ENCODE measurements at regions not wholly inside any gene's neighbourhood (a gene's known extent, or its start where the extent isn't known, plus 50 kb on each side); places are given as distances from the start of the nearest gene placed in this dataset.

DNA sequence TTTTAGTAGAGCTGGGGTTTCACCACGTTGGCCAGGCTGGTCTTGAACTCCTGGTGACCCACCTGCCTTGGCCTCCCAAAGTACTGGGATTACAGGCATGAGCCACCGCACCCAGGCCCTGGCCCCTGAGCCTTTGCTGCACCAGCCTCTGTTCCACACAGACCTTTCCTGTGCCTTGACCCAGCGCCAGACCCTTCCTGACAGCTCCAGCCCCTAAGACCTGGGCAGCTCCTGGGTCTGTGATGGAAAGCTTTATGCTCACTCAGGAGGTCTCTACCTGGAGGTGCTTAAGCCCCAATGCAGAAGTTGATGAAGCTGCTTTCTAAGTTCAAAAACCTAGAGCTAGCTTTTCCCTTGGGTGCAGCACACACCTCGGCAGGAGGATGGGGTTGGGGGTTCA lies 58.8 kb upstream of the NEK6 start:
- peaks cover 0 to 5% (median 0%) of the 10 kb centered on the region in 4 donors for H3K4me1 ChIP-seq
- no peak for TF ChIP-seq POLR2AphosphoS5 (IDR thresholded peaks at IDR 0.05)
- no peak for TF ChIP-seq EP300 (IDR thresholded peaks at IDR 0.05)
- TF ChIP-seq POLR2A (IDR thresholded peaks at IDR 0.05; ENCODE audit: low read depth), result no peak
- no peak for TF ChIP-seq CTCF (IDR thresholded peaks at IDR 0.05)
- H3K9me3 ChIP-seq, result peaks cover 0 to 14% (median 6%) of the 10 kb centered on the region in 4 donors
- DNase-seq (ENCODE audit: extremely low spot score), result no peak
- H3K36me3 ChIP-seq, result no peaks in the 10 kb centered on the region
- H3K27ac ChIP-seq (replicated peaks in 1 of 4), result no peak overlapping the region
- intact Hi-C loops (cut with DNase I), result no loop called here
- no peak overlapping the region for H3K4me3 ChIP-seq
- WGBS, result 83% methylated on average over 4 of the region's 4 CpGs
- no peaks in the 10 kb centered on the region for H3K27me3 ChIP-seq

- H3K27ac ChIP-seq (replicated peaks in 1 of 4), result no peak overlapping the region
- no peaks in the 10 kb centered on the region for H3K36me3 ChIP-seq
- 83% methylated on average over 3 of the region's 3 CpGs for WGBS
- no peak for TF ChIP-seq CTCF (IDR thresholded peaks at IDR 0.05)
- TF ChIP-seq POLR2A (IDR thresholded peaks at IDR 0.05; ENCODE audit: low read depth), result no peak
- no peak for TF ChIP-seq POLR2AphosphoS5 (IDR thresholded peaks at IDR 0.05)
- no peak for TF ChIP-seq EP300 (IDR thresholded peaks at IDR 0.05)
- DNase-seq (ENCODE audit: extremely low spot score), result no peak
- H3K4me3 ChIP-seq, result no peak overlapping the region
- H3K9me3 ChIP-seq, result peaks cover 0 to 14% (median 5%) of the 10 kb centered on the region in 4 donors
- intact Hi-C loops (cut with DNase I), result no loop called here
- no peaks in the 10 kb centered on the region for H3K27me3 ChIP-seq
- peaks cover 0 to 5% (median 0%) of the 10 kb centered on the region in 4 donors for H3K4me1 ChIP-seq
These were observed 58.3 kb upstream of the NEK6 start for GRCh38 chr9:124199474-124199873.

GRCh38 chr9:124202447-124202971 lies 55.2 kb upstream of the NEK6 start:
- Histone ChIP-seq H3K9me3 (peaks cover 0 to 6% (median 0%) of the 10 kb centered on the region in 4 donors), H3K4me3 (no peak overlapping the region), H3K27ac (replicated peaks in 1 of 4) (no peak overlapping the region), H3K36me3 (no peaks in the 10 kb centered on the region), H3K4me1 (peaks cover 0 to 5% (median 0%) of the 10 kb centered on the region in 4 donors), H3K27me3 (no peaks in the 10 kb centered on the region)
- DNase-seq (ENCODE audit: extremely low spot score), result no peak
- WGBS, result 66% methylated on average over 5 of the region's 5 CpGs
- intact Hi-C loops (cut with DNase I), result no loop called here
- TF ChIP-seq POLR2A (IDR thresholded peaks at IDR 0.05; ENCODE audit: low read depth) (no peak), EP300 (IDR thresholded peaks at IDR 0.05) (no peak), POLR2AphosphoS5 (IDR thresholded peaks at IDR 0.05) (no peak), CTCF (IDR thresholded peaks at IDR 0.05) (no peak)

GRCh38 chr9:124205686-124206352 lies 51.9 kb upstream of the NEK6 start:
- H3K9me3 ChIP-seq, result peaks cover 0 to 6% (median 0%) of the 10 kb centered on the region in 4 donors
- DNase-seq (ENCODE audit: extremely low spot score), result no peak
- peaks cover 0 to 5% (median 0%) of the 10 kb centered on the region in 4 donors for H3K4me1 ChIP-seq
- no peaks in the 10 kb centered on the region for H3K36me3 ChIP-seq
- WGBS, result 83% methylated on average over 2 of the region's 2 CpGs
- intact Hi-C loops (cut with DNase I), result no loop called here
- no peaks in the 10 kb centered on the region for H3K27me3 ChIP-seq
- no peak overlapping the region for H3K27ac ChIP-seq (replicated peaks in 1 of 4)
- no peak overlapping the region for H3K4me3 ChIP-seq
- TF ChIP-seq CTCF (IDR thresholded peaks at IDR 0.05) (no peak), POLR2AphosphoS5 (IDR thresholded peaks at IDR 0.05) (no peak), POLR2A (IDR thresholded peaks at IDR 0.05; ENCODE audit: low read depth) (no peak), EP300 (IDR thresholded peaks at IDR 0.05) (no peak)
